Amniotic epithelial cell (primary cell): ENCODE measurements at regions not wholly inside any gene's neighbourhood (a gene's known extent, or its start where the extent isn't known, plus 50 kb on each side); places are given as distances from the start of the nearest gene placed in this dataset.
A peak's percentile ranks its signal among the peaks of the same experiment; 100 is the strongest.

Source experiments
- DNase-seq: peaks from one replicate; pipeline ENCODE4 v3.0.0-alpha.2; 2010; ENCODE audit warnings: low read depth

DNA sequence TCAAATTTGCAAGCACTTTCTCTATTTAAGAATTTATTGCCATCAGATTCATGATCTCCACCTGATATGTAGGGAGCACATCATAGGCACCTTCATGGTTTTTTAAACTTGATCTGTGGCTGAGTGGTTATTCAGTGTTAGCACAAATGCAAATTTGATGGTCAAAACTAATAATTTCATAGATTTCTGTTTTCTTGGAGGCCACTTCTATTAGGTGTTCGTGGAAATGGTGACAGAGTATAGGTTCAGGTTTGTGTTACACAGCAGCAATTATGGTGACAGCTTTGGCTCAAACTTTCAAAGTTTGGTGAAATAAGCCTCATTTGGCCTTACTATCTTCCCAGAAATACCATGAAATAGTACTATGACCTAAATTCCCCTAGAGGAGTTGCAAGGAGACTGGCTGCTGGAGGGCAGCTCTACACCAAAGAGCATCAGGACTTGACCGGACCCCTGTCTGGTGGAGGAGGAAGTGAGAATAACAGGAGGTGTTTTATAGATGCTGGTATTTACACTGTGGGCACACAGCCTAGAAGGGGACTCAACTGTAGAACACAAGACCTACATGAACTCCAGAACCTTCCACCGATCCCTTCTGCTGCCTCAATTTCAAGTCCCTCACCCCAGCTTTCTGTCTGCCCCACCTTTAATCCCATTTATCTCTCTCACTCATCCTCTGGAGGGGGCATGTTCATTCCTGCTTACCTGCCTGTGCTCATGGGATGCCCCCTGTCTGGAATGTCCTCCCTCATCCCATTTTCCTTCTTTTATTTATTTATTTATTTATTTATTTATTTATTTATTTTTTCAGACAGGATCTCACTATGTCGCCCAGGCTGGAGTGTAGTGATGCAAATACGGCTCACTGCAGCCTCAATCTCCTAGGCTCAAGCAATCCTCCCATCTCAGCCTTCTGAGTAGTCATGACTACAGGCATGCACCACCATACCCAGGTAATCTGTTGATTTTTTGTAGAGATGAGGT, 132.9 kb upstream of the SIX2 start:
- DNase-seq = no peak

DNA sequence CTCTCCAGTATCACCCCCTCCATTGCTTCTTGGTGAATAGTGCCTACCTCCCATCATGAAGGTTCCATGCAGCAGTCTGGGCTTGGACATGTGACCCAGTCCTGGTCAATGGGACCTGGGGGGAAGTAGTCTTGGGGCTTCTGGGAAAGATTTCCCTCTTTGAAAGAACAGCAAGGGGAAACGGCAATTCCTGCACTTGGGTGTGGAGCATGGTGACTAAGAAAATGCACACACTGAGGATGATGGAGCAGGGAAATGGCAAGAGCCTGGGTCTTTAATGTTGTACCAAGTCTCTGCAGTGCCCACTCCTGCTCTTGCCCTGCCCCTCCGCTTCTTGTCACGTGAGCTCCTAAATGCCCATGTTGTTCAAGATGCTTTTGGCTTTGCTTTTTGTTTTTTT, 131.4 kb upstream of the SIX2 start:
- no peak for DNase-seq

DNA sequence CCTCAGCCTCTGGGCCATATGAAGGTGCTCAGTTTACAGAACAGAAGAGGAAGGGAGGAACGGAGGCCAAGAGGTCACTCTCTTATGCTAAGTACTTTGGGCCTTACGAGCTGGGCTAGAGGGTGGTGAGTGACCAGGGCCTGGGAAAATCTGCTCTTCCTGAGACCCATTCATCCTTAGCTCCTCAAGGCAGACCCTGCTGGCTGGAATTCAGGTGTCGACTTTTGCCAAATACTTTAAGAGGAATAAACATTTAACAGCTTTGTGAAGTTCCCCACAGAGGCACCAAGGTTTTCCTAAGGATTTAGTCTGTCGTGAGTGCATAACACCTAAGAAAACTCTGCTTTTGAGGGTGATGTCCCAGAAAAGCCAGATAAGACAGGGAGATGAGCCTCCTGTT, 129.7 kb upstream of the SIX2 start:
- DNase-seq = no peak

DNA sequence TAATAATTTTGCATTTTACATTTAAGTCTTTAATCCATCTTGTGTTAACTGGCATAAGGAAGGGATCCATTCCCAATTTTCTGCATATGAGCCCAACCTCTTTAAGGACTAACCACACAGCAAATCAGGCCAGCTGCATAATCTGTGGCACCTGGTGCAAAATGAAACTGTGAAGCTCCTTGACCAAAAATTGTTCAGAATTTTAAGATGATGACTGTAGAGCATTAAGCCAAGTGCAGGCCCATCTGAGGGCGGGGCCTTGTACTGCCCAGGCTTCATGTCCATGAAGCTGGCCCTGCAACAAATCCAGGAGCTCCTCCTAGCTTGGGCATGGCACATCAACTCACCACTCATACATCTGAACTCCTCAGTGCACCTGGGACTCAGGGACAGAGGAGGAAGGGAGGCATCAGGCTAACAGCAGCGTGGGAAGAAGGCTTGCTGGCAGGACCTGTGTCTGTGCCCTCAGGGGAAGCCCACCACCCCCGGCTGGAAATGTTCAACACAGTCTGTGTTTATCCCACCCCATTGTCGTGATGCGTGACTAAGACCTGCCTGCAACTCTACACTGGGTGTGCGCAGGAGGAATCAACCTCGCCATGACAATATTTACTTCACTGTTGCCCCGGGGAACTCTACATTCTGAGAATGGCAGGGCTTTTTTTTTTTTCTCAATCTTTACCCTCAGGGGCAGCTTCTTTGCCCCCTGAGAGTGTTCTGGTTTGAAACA, 128.9 kb upstream of the SIX2 start:
- DNase-seq = no peak

DNA sequence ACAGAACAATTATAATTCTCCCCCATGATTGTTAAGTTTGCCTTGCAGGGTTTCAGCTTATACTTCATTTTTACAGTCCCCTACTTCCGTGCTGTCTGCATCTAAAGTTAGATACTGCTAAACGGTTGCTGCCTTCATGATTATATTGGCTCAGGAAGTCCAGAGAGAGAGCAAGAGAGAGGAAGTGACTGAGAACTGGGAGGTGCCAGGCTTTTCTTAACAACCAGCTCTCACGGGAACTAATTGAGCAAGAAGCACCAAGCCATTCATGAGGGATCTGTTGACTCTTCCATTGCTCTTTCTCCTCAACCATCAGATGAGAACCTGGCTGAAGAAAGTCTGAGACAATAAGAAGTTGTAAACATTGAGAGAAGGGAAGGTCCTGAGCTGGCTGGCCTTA, 125.5 kb upstream of the SIX2 start:
- DNase-seq = no peak

DNA sequence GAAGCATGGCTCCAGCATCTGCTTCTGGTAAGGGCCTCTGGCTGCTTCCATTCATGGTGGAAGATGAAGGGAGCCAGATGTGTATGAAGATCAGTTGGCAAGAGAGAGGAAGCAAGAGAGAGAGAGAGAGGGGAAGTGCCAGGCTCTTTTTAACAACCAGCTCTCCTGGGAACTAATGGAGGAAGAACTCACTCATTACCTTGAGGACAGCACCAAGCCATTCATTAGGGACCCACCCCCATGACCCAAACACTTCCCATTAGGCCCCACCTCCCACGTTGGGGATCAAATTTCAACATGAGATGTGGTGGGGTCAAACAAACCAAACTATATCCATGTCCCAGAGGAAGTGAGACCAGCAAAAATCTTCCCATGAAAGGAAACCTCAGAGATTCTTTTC, 124.8 kb upstream of the SIX2 start:
- DNase-seq = no peak

DNA sequence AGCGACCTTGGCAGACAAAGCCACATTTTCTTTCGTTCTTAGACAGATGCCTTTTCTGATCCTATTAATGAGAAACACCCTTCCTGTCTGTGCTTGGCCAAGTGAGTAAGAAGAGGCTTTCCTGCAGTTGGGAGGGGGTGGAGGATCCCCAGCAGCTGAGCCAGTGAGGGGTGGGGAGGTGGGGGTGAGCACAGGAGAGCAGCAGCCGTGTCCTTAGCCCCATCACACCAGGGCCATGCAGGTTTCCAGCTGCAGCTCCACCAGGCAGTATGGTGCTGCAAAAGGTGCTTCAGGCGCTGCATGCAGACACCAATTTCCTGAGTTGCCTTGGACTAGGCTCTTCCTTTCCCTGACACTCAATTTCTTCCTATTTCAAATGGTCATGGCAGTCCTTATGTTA, 123.3 kb upstream of the SIX2 start:
- DNase-seq = no peak

DNA sequence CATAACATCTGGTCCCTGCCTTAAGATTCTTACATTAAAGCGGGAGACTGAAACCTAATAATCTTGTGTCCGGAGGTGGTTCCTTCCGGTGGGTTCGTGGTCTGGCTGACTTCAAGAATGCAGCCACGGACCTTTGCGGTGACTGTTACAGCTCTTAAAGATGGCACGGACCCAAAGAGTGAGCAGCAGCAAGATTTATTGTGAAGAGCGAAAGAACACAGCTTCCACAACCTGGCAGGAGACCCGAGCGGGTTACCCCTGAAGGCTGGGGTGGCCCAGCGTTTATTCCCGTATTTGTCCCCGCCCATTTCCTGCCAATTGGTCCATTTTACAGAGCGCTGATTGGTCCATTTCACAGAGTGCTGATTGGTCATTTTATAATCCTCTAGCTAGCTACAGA, 122.3 kb upstream of the SIX2 start:
- DNase-seq = peak; percentile 72

DNA sequence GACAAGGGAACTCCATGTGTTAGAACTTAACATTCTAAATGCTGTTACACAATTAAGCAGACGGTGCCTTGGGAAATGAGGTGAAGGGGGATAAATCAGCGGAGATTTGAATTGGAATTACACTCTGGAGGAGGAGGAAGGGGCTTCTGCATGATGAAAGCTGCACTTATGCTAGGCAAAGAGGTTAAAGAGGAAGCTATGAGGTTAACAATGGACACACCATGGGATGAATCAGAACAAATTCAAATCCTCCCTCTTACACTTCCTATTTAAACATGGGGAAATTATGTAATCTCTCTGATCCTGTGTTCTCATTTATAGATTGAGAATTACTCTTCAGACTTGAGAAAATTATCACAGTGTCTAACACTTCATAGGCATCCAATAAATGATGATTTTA, 121.5 kb upstream of the SIX2 start:
- no peak for DNase-seq

DNA sequence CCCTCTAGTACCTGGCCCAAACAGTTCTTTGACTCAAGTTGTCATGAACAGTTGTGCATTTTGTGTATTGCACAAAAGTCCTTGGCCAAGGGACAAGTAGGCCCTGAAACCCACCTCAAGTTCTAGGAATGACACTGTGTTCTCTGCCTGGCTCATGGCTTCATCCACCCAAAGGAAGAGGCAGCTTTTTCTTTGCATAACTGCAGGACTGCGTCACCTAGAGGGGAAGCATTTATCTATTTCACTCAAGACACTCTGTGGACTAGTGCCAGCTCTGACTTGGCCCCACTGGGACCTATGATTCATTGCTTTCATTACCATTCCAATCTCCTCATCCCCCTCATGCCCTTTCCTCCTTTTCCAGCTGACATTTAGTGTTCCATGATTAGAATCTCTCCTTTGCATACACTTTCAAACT, 119.3 kb upstream of the SIX2 start:
- DNase-seq = peak; percentile 98

DNA sequence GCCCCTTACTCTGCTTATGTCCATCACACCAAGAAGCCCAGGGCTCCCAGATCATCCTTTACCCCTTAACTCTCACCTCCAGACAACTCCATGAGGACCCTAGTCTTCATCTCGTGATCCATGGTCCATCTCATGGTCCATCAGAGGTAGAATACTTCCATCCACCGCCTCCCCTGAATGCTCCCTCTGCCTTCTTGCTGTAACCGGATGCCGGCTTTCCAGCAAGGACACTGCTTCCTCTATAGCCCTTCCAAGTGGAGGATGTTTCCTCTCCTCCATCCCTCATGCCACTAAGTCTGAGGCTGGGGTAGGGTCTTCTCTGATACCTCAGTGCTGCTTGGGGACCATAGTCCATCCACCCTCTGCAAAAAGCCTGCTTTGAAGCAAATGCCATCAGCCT, 118.6 kb upstream of the SIX2 start:
- no peak for DNase-seq

DNA sequence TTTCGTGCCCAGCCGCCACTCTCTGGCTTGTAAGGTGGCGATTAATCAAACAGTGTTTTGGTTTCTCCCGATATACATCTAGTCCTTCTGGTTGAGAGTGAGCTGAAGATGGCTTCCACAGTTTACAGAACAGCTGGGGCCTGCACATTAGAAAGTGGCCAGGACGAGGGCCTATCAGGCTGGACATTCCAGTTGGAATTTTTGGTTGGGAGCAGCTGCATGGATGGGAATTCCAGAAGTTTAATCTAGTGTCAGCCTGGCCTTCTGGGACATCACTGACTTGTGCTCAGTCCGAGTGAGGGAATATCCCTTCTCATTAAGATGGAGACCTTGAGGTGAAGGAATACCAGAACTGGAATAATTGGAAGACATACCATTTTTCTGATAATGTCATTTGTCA, 118.1 kb upstream of the SIX2 start:
- no peak for DNase-seq

DNA sequence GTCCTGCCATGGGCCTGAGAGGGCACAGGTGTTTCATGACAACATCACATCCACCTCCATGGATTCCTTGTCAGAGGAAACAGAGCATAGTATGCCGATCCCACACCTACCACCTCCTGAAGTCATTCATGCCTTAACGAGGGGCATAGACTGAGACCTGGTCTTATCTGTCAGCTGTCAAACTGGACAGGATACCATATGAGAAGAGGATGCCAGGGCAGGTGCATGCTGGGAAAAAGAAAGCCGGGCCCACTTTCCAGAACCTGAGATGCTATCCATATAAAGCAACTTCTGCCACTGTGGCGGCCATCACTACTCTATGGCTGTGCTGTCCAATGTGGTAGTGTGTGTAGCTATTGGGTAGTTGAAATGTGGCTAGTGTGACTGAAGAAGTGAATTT, 116.0 kb upstream of the SIX2 start:
- no peak for DNase-seq

DNA sequence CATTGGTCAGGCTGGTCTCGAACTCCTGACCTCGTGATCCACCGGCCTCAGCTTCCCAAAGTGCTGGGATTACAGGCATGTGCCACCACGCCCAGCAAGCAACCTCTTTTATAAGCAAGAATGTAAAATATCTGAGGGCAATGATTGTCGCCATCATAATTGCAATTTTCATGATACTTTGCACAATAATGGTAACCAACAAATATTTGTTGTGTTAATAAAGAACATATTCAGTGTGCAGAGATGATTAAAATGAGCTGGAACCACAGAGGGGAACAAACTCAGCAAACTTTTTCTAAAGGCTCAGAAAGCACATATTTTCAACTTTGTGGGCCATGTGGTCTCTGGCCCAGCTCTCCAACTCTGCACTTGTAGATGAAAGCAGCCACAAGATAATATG, 115.2 kb upstream of the SIX2 start:
- DNase-seq = no peak

DNA sequence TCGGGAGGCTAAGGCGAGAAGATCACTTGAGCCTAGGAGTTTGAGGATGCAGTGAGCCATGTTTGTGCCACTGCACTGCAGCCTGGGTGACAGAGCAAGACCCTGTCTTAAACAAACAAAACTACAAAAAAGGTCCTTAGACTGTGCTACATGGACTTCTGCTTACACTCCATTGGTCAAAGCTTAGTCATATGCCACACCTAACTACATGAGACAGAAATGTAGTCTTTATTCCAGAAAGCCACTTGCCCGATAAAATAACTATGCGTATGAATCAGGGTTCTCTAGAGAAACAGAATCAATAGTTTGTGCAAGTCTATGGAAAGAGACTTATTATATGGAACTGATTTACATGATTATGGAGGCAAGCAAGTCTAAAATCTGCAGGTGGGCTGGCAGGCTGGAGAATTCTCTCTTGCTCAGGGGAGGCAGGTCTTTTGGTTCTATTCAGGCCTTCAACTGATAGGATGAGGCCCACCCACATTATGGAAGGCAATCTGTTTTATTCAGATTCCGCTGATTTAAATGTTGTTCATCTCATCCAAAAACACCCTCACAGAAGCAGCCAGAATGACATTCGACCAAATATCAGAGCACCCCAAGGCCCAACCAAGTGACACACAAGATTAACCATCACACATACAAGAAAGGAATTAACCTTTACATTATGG, 114.4 kb upstream of the SIX2 start:
- no peak for DNase-seq

DNA sequence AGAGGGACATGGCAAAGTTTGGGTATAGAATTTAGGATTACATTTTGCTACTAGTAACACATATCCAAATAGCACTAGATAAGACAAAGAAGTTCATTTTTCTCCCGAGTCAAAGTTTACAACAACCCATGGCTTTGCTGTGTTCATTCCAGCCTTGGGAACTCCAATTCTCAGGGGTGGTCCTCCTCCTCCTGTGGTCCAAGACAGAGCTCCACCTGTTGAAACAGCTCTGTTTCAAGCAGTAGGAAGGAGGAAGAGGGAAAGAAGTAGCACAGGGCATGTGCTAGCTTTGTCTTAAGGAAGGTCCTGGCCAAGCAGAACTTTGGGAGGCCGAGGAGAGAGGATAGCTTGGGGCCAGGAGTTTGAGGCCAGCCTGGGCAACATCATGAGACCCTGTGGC, 113.8 kb upstream of the SIX2 start:
- no peak for DNase-seq

DNA sequence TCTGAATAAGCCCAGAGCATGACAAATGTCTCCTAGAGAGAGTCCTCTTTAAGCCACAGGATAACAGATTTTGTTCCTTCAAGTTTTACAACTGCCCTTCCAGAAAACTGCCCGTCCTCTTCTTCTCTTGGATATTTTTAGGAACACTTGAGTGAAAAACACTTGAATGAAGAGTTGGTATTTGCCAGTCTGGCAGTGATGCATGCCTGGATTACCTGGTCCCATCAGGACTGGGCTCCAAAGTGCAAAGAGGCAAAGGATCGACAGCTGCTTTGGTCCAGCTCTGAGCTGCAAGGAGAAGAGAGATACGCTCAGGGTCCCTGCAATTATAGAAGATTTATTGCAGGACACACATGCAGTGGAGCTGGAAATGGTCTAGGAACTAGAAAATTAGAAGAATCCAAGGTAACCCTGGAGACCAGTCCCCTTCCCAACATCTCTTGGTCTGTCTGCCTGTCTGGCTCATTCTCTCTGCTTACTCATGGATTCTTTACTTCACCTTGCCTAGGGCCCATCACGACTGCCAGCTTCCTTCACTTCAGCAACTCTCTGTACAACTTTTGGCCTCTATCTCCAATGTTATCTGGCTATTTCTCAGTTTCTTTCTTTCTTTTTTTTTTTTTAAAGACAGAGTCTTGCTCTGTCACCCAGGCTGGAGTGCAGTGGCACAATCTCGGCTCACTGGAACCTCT, 112.1 kb upstream of the SIX2 start:
- DNase-seq = no peak

DNA sequence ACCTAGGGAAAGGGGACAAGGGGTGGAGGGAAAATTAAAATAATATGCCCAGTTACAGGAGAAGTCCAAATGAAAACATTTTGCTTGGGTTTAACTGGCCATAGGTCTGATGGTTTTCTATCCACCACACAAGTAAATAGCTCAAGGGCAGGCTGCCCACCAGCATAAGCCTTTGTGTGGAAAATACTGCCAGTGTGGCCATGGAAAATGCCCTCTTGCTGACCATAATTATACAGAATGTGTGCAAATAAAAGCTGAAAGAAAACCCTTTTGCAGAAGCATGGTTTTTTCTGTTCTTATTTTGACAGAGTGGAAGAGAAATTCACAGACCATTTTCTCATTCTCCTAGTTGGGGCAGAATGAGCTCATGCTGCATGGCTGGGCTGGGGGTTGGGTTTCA, 111.3 kb upstream of the SIX2 start:
- DNase-seq = no peak

DNA sequence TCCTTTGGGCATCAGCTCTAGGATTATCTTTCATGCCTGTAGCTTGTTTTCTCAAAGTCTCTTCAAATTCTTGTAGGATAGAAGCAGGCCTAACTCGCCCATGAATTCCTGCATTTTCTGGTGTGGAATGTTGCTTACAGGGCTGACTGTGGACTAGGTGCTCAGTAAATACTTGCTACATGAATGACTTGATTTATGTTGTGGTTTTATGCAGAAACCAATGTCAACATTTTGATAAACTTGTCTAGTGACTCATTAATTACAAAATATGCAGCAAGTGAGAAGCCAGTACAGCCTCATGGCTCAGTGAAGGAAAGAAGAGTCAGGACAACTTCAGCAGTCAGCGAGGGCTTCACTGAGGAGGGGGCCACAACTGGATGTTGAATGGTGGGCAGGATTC, 110.6 kb upstream of the SIX2 start:
- DNase-seq = peak; percentile 99

DNA sequence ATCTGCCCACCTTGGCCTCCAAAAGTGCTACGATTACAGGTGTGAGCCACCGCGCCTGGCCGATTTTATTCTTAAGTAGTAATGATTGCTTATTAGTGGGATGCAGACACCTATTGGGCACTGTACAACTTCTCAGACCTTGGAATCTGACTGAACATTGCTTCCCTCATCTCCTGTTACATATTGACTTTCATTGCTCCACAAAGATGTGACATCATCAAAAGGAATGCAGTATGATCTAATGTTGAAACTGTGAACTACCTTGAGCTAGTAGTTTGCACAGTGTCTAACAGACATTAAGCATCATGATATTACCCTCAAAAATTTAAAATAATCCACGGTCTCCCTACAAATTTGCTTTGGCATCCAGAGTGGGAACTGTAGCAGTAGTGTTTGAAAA, 109.8 kb upstream of the SIX2 start:
- DNase-seq = peak; percentile 84

DNA sequence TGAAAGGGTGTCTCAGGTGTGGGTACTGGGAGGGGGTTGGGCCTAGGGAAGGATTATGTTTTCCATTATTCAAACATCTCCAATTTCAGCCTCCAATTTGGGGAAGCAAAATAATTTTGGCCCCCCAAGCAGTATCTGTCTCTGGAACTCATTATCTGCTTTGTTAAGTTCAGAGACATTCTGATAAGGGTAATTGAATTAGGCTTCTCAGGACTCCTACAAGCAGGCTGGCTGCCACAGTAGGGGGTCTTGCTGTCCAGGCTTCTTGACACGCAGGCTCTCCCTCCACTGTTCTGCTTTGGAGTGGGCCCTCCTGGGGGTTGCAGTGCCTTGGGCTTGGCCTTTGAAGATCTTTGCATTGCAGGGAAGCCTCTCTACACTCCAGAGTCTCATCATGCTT, 108.1 kb upstream of the SIX2 start:
- no peak for DNase-seq

DNA sequence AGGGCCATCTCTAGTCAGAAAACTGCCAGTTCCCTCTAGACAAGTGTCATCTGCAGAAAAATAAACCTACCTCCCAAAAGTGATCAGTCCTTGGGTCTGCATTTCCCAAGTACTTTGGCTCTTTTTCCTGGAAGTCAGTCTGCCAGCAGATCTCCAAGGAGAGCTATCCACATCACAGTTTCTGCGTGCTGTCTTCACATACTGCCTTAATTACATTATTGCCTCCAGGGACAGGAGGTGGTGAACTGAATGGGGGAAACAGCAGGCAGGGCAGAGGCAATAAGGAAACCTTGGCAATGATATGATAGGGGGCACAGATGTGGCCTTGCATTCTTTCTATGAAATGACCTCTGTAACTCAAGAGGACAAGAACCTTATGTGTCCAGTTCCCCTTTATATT, 105.9 kb upstream of the SIX2 start:
- DNase-seq = no peak
